ENCODE measurements at regions not wholly inside any gene's neighbourhood (a gene's known extent, or its start where the extent isn't known, plus 50 kb on each side); places are given as distances from the start of the nearest gene placed in this dataset.

DNA sequence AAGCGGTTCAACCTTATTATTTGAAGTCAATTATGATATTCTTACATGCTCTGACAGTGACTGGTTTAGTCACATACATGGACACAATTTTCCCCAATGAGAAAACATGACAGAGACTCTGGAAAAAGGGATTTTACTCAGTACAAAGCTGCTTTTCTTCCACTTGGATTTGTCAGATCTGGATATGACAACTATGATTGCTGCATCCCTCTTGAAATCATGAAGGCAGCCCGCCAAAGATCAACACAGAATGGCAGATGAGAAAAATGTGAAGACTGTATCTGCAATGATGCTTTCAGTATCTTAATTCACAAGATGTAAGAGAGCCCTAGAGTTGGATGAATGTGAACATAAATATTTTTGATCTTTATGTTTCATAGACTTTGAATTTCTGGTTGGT, 439.6 kb downstream of the CDH8 start:
- DNase-seq = no peak

DNA sequence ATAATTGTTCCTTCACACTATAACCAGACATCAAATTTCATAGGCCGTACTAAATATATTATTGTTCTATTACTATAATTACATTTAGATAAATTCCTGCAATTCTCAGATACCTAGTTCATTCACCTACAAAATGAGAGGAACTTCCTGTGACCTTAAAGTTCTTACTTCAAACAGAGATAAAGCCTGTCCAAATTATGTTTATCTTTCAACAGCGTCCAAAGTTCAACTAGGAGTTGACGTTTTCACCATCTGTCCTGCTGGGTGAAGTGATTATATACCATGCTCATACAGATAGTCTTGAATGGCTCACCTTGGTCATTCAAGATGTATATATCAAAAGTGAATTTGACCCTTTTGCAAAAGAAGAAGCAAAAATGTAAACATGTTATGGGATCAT, 440.6 kb downstream of the CDH8 start:
- no peak for DNase-seq

DNA sequence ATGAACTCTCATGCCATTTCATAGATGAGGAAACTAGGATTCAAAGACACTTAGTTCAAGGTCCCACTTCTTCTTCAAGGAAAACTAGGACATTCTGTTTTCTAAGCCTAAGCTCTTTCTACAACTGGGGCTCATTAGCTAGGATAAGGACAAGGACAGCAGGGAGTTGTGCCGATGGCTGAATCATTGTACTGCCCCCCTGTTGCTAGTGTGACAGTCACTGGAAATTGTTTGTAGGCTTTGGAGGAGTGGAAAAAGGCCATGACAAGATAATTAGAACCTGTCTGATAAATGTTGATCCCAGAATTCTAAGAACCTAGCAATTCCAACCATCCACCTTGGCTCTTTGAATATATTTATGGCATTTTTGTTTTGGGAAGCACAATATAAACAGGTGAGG, 445.7 kb downstream of the CDH8 start:
- DNase-seq = no peak

DNA sequence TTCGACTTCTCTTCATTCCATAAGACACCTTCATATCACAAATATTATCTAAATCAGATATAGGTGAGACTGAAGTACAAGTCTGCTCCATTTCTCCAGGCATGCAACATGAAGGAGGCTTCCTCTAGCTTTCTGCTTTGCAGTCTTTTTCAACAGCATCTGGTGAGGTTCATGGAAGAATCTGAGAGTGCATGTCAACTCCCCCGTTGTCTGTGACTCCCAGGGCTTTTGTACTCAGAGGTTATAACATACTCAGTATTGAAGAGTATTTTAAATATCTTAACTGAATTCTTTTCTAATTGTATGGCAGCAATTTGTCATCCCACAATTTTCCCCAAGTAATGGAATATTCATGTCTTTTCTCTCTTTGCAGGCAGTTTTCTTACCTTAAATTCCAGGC, 448.7 kb downstream of the CDH8 start:
- no peak for DNase-seq

DNA sequence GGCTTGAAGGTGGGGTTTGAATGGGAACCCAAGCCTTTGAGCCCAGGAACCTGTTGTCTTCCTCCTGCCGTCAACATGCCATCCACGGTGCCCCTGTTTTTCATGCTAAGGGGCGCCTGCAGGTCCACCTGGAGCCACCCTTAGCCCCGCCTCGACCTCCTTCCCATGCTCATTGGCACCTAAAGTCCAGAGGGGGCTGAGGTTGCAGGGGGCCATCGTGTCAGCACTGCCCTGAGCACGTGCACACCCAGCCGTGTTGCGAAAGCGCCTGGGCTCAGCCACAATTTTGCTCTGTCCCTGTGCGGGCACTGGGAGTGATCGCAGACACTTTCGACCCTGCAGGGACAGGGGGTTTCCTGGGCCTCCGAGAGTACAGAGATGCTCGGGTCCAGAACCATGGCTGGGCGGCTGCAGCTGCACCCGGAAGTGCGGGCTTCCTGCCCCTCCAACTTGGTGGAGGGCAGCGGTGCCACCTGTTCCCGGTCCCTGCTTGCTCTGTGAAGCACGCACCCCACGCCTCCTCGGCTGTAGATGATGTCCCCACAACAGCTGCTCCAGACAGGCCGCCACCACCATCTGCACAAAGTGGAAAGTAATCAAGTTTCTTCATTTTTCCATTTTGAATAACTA, 454.7 kb downstream of the CDH8 start:
- no peak for DNase-seq

DNA sequence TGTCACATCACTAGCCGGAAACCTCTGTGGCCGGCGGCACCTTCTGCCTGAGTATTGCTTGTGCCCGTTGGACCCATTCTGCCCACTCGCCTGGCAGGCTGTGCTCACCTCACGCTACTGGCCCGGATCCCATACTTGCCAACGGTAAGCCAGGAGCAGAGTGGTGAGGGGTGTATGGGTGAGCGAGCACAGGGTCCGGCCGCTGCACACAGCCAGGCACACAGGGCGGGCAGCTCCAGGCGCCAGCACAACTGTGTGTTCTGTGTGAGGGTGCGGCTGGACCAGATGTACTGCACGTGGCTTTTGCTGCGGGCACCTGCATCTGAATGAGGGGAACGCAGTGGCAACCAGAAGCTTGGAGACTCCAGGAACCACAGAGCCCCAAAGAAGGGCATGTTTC, 455.7 kb downstream of the CDH8 start:
- DNase-seq = no peak

DNA sequence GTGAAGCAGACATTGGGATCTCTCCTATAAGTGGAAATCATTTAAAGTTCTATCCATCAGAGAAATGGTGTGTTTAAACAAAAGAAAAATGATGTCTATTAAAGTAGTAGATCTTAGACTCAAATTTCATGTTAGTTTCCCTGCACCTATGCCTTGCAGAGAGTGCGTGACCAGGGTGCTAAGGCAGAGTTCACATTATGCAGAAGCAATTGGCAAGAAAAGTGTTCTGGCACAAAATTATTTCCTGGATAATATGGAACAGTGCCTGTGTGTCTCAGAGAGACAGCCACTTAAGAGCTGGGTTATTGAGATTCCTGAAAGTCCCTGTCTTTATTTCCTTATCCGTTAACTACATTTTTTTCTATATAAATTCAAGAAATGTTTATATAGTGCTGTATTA, 457.0 kb downstream of the CDH8 start:
- DNase-seq = no peak

DNA sequence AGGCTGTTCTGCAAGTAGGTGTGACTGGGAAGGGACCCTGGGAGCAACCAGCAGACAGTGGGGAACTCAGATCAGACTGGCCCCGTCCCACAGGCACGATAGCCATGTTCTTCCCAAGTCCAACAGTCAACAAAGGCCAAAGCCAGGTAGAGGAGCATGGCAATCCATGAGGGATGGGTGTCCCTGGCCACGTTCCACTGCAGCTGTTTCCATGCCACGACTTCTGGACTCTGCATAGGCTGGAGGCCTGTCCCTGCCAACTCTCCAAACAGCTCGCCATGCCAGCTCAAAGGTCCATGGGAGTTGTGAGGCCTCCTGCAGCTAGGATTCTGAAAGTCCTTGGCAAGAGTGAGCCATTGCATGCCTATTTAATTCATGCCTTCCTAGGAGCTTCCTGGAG, 459.8 kb downstream of the CDH8 start:
- no peak for DNase-seq

DNA sequence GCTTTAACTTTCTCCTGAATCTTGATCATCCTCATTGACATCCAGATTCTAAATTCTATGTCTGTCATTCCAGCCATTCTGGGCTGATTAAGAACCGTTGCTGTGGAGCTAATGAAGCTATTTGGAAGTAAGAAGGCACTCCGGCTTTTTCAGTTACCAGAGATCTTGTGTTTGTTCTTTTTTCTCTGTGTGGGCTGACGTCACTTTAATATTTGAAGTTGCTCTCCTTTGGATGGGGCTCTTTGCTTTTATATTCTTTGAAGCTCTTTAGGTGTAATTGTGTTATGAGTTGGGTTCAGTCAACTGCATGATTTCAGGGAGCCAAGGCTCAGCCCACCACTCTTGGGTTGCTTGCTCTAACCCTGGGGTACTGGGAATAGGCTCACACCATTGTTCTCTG, 460.6 kb downstream of the CDH8 start:
- DNase-seq = no peak

DNA sequence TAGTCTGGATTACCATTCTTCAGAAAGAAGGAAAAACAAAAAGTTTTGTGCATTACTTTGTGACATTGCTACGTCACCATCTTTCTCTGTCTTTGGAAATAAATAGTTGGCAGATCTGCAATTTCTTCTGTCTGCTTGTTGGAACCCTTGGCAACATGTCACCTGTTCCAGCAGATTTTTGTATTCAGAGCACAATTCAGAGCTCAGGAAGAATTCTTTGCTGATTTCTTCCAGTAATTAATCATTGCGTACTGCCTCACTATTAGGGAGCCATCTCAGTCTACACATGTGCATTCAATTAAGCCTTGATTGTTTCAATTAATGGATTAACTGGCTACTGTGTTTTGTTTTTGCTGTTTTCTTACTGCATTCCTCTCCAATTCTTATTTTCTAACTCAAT, 467.2 kb downstream of the CDH8 start:
- no peak for DNase-seq

DNA sequence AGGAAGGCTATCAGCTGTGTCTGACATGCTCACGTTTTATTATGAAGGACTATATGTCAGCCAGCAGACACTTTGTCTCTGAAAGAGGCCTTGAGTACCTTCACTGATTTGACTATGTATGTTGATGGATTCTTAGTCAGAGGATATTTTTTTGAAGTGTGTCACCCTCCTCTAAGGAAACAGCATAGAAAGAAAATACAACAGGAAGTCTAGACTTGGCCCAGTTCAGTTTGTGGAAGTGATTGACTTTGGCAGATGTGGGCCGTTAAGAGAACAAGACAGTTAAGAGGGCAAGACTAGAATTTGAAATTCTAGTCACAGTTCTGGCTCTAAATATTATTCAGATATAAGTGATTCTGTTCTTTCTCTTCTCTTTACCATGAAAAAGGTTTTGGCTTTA, 471.5 kb downstream of the CDH8 start:
- no peak for DNase-seq

DNA sequence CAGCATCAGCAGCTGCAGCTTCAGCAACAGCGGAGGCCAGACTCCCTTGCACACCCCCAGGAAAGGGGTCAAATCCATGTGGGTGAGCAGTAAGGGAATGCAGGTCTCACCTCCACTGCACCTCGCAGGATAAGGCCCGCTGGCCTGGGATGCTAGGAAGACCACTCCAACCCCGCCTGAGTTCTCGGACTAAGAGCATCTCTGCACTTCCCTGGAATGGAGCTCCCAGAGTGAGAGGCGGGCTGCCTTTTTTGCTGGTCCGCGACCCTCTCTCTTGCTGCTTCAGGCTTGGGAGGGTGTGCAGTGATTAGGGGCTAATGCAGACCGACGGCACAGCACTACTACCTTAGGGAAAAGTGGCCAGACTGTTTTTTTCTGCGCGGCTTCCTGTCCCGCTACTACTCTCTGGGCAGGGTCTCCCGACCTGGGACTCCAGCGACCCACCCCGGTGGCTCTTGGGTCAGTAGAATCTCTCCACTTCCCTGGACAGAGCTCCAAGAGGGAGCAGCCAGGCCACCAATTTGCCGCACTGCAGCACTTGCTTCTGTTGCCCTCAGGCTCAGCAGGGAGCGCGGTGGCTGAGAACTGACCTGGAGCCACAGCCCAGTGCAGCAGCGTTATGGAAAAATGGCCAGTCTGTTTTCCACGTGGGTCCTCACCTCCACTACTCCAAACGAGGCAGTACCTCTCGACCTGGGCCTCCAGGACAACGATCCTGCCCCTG, 480.4 kb downstream of the CDH8 start:
- no peak for DNase-seq

DNA sequence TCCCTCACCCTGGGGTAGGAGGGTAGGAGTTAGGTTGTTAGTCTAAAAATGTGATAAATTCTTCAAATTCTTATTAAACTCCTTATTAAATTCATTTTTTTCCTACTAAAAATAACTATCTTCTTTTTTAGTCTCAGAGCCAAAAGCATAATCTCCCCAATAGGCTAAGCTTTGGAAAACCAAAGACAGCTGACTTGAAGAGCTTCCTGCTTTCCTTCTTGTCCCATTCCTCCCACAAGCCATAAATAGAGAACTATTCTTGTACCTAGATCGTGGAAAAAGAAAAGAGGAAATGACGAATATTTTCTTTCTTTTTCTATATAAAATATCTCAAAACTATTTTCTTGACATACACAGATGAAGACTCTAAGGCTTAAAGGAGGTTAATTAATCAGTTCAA, 486.9 kb downstream of the CDH8 start:
- no peak for DNase-seq

DNA sequence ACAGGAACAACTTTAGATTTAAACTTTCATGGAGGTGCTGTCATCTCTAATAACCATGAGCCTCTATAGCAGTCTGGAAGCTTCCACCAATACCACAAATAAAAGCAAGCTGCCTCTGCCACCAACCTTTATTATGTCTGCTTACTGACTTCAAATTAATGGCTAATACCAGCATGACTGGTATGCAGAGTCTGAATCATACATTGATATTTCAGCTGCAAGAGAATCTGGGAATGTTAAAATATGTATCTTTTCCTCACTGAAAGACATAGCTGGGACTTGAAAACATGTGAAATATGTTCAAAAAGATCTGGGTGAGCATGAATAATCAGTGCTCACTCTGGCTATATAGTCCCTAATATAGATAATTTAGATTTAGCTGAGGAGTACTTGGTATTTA, 488.6 kb downstream of the CDH8 start:
- DNase-seq = no peak

DNA sequence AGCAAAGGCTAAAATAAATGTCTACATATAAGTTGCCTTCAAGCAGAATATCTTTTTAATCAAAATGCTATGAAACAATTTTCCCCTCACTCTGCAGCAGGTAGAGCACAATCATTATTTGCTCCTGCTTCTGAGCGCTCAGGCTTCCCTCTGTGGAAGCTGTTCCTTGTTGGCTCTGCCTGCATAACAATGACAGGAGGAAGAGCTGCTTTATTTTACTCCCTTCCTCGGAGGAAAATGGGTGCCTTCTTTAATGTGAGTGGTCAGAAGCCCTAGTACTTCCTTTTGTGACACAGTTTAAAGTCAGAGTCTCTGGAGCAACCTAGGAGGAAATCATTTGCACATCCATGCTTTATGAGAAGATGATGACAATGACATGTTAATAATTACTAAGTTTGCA, 492.1 kb downstream of the CDH8 start:
- DNase-seq = no peak

DNA sequence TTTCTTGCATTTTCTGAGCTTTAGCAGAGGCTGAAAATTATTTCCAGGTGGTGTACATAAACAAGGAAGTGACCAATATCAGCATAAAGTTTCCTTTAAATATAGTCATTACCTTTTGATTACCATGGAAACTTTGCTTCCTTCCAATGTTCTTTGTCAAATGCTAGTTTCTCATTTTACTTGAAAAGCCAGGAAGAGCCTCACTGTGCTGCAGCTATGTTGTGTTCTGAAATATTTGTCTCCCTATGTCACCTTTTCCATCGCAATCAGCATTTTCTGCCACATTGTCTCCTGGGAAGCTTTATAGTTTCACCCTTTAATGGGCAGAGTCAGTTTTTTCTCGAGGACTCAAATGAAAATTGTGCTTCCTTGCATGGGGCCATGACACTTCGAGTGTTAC, 496.0 kb downstream of the CDH8 start:
- DNase-seq = no peak

DNA sequence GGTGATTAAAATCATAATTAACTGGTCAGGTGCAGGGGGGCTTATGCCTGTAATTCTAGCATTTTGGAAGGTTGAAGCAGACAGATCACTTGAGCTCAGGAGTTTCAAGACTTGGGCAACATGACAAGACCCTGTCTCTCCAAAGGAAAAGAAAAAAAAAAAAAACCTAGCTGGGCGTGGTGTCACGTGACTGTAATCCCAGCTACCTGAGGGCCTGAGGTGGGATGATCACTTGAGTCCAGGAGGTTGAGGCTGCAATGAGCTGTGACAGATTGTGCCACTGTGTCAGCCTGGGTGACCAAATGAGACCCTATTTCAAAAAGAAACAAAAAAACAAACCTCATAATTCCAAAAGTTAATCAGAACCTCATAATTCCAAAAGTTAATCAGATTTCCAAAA, 505.5 kb downstream of the CDH8 start:
- no peak for DNase-seq

DNA sequence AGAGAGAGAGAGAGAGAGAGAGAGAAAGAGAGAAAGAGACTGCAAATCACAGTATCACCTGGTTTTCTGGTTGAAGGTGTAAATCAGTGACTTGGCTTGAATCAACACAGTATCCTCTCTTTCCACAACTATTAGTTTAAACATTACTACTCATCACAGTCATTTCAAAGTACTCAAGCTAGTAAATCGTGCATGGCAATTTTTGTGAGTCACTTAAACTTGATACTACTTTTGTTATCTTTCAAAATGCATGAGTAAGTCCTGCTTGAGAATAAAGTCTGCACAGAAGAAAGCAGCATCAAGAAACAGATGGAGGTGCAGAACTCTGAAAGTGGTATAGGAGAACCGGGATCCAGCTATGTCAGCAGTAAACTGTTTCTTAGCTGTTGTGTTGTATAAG, 535.4 kb downstream of the CDH8 start:
- DNase-seq = no peak

DNA sequence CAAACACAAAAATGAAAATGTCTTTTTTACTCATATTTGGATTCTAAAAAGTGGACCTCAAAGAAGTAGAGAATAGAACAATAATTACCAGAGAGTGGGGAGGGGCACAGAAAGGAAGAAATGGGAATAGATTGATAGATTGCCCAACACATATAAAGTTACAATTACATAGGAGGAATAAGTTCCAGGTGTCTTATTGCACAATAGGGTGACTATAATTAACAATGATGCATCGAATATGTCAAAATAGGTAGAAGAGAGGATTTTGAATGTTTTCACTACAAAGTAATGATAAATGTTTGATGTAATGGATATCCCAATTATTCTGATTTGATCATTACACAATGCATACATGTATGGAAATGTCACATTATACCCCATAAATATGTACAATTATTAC, 556.0 kb downstream of the CDH8 start:
- DNase-seq = no peak

DNA sequence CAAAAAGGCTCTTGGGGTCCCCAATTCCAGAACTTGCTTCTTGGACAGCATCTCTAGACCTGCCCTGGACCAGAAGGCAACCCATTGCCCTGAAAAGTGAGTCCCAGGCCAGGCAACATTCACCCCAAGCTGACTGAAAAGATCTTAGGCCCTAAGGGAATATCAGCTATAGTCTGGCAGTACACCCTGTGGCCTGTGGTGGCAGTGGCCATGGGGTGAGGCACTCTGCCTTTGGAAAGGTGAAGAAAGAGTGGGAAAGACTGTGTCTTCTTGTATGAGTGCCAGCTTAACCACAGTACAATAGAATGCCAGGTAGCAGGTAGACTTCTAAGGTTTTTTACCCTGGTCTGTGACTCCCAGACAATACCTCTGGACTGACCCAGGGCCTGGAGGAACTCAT, 564.5 kb downstream of the CDH8 start:
- DNase-seq = no peak

DNA sequence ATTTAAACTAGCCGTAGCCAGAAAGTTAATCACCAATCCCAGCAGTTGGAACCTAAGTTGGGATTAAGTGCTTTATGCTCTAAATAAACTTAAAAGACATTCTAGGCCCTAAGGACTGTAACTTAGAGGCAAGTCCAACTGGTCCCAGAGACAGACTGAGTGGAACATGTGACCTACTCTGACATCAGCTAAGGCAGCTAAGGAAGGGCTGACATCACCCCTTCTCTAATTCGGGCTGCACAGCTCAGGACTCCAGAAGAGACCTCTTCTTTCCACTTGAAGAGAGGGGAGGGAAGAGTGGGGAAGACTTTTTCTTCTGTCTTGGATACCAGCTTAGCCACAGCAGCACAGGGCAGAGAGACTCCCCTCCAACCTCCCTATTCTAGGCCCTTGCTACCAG, 565.2 kb downstream of the CDH8 start:
- DNase-seq = no peak

DNA sequence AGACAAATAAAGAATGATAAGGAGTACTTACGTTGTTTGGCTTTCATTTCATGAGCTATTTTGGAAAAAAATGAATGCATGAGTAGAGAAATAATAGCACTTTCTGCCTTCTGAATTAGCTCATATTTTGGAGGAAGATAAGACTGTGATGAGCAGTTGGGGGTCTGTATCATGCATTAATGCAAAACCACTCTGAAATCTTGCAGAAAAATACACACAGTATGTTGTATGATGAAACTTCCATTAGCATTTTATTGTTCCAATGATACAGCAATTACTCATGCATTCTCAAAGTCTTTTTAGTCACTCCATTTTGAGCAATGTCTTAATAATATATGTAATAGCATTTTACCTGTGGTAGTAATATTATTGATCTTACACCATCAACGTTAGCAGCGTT, 571.0 kb downstream of the CDH8 start:
- no peak for DNase-seq

DNA sequence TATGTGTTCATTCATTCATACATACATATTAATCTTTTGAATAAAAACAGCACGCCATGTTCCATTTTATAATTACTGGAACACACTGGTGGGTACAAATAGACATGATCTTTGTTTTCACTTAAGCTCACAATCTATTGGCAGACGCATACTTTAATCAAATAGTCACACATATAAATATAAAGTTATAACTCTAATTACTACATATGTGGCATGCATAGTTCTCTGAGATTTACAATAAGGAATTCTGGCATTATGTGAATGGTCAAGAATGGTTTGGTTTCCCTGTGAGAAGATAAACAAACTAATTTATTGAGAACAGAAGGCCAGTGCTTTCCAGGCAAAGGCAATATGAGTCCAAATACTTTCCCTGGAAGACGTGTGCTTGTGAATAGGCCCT, 576.2 kb downstream of the CDH8 start:
- DNase-seq = no peak

DNA sequence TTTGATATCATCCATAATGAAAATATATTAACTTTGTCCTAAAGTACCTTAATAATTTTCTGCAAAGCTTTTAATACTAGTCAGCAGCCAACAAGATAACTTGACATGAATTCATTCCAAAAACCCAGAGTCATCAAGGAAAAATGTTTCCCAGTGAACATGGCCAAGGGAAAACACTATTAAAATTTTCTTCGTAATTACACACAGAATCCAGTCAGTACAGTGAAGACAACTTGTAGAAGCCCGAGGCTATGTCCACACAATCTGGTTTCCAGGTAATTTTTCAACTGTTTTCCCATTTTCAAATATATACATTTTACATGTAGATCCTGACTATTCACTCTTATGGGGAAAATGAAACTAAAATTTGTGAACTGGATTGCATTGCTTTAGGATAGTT, 600.9 kb downstream of the CDH8 start:
- DNase-seq = no peak

DNA sequence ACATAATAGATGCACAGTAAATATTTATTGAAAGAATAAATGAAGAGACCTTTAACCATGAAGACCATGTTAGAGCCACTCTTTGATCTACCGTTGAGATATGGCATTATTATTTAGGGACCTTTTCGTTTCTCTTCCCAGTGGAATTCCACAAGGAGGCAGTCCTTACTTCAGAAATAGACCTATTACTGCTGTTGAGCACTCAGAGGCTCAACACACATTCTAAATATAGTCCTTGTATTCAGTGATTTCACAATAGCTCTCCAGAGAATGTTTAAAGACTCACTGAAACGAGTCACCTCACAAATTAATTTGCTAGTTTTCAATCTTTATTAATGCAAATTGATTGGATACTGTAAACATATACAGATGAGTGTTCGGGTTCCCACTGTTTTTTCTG, 603.8 kb downstream of the CDH8 start:
- DNase-seq = no peak

Data from NCI-H748 treated with DMSO at 0.1 percent for 48 hours (cell line).